HL-60 (cell line): ENCODE measurements at regions not wholly inside any gene's neighbourhood (a gene's known extent, or its start where the extent isn't known, plus 50 kb on each side); places are given as distances from the start of the nearest gene placed in this dataset.

Source experiments
- SPI1 ChIP-seq: IDR thresholded peaks from 2 replicates; pipeline ENCODE4 v1.6.1; 2012; ENCODE audit warnings: low read depth, mild to moderate bottlenecking, borderline replicate concordance
- TF ChIP-seq, protein P1 (sequence below): IDR thresholded peaks from one replicate; pipeline ENCODE4 v1.5.1; 2011; ENCODE audit warnings: low read length, control low read depth, inconsistent platforms; ENCODE audit not compliant: insufficient read depth
- TF ChIP-seq, protein P2 (sequence below): IDR thresholded peaks from 2 replicates; pipeline ENCODE4 v1.6.1; 2012; ENCODE audit warnings: low read depth; ENCODE audit not compliant: insufficient replicate concordance

DNA sequence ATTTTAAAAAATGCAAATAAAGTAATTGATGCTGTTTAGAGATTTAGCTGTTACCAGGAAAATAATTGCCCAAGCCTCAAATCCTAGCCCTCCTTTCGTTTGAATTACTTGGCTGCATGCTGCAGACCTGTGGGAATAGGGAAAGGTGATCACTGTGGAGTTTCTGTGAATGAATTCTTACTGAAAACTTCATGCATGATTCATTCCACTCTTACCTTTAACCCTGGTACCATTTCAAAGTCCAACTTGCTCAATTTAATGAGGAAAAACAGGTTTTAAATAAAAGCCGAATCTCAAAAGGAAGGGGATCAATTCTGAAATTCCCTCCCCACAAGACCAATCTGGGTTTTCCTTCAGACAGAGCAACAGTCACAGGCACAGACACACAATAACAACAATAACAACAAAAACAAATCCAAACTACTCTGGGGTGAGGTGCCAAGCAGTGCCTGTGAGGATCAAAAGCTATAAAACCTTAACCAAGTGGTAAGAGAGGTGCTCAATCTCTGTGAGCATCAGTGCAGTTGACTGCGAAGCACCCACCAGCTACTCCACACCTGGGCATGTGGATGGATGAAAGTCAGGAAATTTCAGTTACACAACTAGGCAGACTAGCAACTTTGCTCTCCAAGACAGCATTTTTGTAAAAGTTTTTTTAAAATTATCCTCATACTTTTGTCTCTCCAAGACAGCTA, 200.8 kb downstream of the CNTN3 start:
- TF ChIP-seq, protein P1, sequence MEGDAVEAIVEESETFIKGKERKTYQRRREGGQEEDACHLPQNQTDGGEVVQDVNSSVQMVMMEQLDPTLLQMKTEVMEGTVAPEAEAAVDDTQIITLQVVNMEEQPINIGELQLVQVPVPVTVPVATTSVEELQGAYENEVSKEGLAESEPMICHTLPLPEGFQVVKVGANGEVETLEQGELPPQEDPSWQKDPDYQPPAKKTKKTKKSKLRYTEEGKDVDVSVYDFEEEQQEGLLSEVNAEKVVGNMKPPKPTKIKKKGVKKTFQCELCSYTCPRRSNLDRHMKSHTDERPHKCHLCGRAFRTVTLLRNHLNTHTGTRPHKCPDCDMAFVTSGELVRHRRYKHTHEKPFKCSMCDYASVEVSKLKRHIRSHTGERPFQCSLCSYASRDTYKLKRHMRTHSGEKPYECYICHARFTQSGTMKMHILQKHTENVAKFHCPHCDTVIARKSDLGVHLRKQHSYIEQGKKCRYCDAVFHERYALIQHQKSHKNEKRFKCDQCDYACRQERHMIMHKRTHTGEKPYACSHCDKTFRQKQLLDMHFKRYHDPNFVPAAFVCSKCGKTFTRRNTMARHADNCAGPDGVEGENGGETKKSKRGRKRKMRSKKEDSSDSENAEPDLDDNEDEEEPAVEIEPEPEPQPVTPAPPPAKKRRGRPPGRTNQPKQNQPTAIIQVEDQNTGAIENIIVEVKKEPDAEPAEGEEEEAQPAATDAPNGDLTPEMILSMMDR: no peak
- TF ChIP-seq, protein P2, sequence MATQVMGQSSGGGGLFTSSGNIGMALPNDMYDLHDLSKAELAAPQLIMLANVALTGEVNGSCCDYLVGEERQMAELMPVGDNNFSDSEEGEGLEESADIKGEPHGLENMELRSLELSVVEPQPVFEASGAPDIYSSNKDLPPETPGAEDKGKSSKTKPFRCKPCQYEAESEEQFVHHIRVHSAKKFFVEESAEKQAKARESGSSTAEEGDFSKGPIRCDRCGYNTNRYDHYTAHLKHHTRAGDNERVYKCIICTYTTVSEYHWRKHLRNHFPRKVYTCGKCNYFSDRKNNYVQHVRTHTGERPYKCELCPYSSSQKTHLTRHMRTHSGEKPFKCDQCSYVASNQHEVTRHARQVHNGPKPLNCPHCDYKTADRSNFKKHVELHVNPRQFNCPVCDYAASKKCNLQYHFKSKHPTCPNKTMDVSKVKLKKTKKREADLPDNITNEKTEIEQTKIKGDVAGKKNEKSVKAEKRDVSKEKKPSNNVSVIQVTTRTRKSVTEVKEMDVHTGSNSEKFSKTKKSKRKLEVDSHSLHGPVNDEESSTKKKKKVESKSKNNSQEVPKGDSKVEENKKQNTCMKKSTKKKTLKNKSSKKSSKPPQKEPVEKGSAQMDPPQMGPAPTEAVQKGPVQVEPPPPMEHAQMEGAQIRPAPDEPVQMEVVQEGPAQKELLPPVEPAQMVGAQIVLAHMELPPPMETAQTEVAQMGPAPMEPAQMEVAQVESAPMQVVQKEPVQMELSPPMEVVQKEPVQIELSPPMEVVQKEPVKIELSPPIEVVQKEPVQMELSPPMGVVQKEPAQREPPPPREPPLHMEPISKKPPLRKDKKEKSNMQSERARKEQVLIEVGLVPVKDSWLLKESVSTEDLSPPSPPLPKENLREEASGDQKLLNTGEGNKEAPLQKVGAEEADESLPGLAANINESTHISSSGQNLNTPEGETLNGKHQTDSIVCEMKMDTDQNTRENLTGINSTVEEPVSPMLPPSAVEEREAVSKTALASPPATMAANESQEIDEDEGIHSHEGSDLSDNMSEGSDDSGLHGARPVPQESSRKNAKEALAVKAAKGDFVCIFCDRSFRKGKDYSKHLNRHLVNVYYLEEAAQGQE: no peak
- TF ChIP-seq SPI1: no peak
